Keratinocyte (primary cell): ENCODE measurements at regions not wholly inside any gene's neighbourhood (a gene's known extent, or its start where the extent isn't known, plus 50 kb on each side); places are given as distances from the start of the nearest gene placed in this dataset.

Experiments
- DNase-seq: peaks from one replicate; pipeline ENCODE4 v3.0.0-alpha.2; 2011; ENCODE audit warnings: low read depth, missing footprints, low spot score
- FAIRE-seq: peaks from 2 replicates; lab custom pipeline; 2011; peaks lifted over from hg19 to GRCh38; lab: Jason Lieb, UNC
- H2AFZ ChIP-seq: 2 replicates; pipeline ENCODE4 v1.6.0; 2012; ENCODE audit warnings: low read length, control low read depth, inconsistent platforms; ENCODE audit not compliant: control insufficient read depth
- H3K27ac ChIP-seq: 2 replicates; pipeline ENCODE4 v1.5.1; 2011; ENCODE audit warnings: low read length; ENCODE audit not compliant: control insufficient read depth, insufficient read depth
- H3K27me3 ChIP-seq: 3 replicates; pipeline ENCODE4 v1.6.0; 2011; ENCODE audit warnings: low read length; ENCODE audit not compliant: control insufficient read depth, insufficient read depth; ENCODE audit errors: extremely low read depth
- H3K36me3 ChIP-seq, 2 experiments: 2 replicates in 1 of 2; 3 replicates in 1 of 2; pipeline ENCODE4 v1.5.1; 2011; ENCODE audit warnings: low read length in 2 of 2, mild to moderate bottlenecking in 1 of 2; ENCODE audit not compliant: control insufficient read depth in 2 of 2, insufficient read depth in 2 of 2; ENCODE audit errors: extremely low read depth in 1 of 2
- H3K4me1 ChIP-seq: 3 replicates; pipeline ENCODE4 v1.5.1; 2011; ENCODE audit warnings: low read length; ENCODE audit not compliant: control insufficient read depth, insufficient read depth; ENCODE audit errors: extremely low read depth
- H3K4me2 ChIP-seq: 3 replicates; pipeline ENCODE4 v1.6.0; 2011; ENCODE audit warnings: low read depth, low read length; ENCODE audit not compliant: control insufficient read depth, insufficient read depth; ENCODE audit errors: extremely low read depth
- H3K4me3 ChIP-seq, 3 experiments: fragments of 200-600 bp in 1 of 3; sonication (generic) in 1 of 3; 2 replicates in 2 of 3; 3 replicates in 1 of 3; pipeline ENCODE4 v1.5.1; 2011 to 2016; ENCODE audit warnings: low read length in 3 of 3, mild to moderate bottlenecking in 3 of 3, control low read depth in 2 of 3, inconsistent platforms in 1 of 3, low read depth in 1 of 3, mixed read lengths in 1 of 3, mixed run types in 1 of 3, moderate library complexity in 1 of 3; ENCODE audit not compliant: control insufficient read depth in 2 of 3, insufficient read depth in 2 of 3; ENCODE audit errors: extremely low read depth in 1 of 3
- H3K79me2 ChIP-seq: 2 replicates; pipeline ENCODE4 v1.6.0; 2012; ENCODE audit warnings: low read length; ENCODE audit not compliant: control insufficient read depth, insufficient read depth
- H3K9ac ChIP-seq: 3 replicates; pipeline ENCODE4 v1.6.0; 2011; ENCODE audit warnings: low read length; ENCODE audit not compliant: control insufficient read depth, insufficient read depth; ENCODE audit errors: extremely low read depth
- H3K9me1 ChIP-seq: 3 replicates; pipeline ENCODE4 v1.6.0; 2011; ENCODE audit warnings: low read length; ENCODE audit not compliant: control insufficient read depth, insufficient read depth; ENCODE audit errors: extremely low read depth
- H3K9me3 ChIP-seq: 2 replicates; pipeline ENCODE4 v1.5.1; 2012; ENCODE audit warnings: low read depth, low read length; ENCODE audit not compliant: control insufficient read depth
- H4K20me1 ChIP-seq: 3 replicates; pipeline ENCODE4 v1.6.0; 2011; ENCODE audit warnings: low read length; ENCODE audit not compliant: control insufficient read depth, insufficient read depth; ENCODE audit errors: extremely low read depth
- EZH2 ChIP-seq: IDR thresholded peaks from one replicate; pipeline ENCODE4 v1.6.1; 2012; ENCODE audit warnings: inconsistent platforms, mild to moderate bottlenecking, low read length, moderate library complexity
- dilution Hi-C: fragments of 300-500 bp; cut with MboI; formaldehyde crosslinking; loops from one replicate; pipeline ENCODE4 v1.7.0; 2020; ENCODE audit warnings: low sequenced_read_pairs; ENCODE audit not compliant: extremely low pct_ligation_motif_present
- TF ChIP-seq, protein P1 (sequence below), 3 experiments: IDR thresholded peaks in 1 of 3; conservative IDR thresholded peaks in 1 of 3; optimal IDR thresholded peaks in 1 of 3; 2 replicates in 2 of 3; 3 replicates in 1 of 3; pipeline versions ENCODE3 to v1.5.1; 2011; ENCODE audit warnings: low read length in 3 of 3, mild to moderate bottlenecking in 3 of 3, moderate library complexity in 2 of 3, control low read depth in 1 of 3, inconsistent platforms in 1 of 3; ENCODE audit not compliant: insufficient read depth in 2 of 3; ENCODE audit errors: extremely low read depth in 1 of 3

DNA sequence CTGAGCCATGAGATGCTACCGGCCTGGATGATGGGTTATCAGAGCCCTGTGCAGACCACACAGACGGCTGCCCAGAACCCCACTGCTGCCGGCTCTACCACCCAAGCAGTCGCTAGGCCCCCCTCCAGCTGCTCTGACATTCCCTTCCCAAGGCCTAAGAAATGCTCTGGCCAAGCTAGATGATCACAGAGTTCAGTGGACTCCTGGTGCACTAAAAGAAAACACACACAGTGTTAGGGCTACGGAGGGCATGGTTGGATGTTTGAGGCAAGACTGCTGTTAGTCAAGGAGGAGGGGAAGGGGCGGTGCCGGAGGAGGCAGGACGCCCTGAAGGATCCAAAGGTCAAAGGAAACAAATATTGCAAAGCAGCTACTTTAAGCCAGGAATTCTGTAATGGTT lies 174.5 kb downstream of the MYCN start:
- TF ChIP-seq, protein P1, sequence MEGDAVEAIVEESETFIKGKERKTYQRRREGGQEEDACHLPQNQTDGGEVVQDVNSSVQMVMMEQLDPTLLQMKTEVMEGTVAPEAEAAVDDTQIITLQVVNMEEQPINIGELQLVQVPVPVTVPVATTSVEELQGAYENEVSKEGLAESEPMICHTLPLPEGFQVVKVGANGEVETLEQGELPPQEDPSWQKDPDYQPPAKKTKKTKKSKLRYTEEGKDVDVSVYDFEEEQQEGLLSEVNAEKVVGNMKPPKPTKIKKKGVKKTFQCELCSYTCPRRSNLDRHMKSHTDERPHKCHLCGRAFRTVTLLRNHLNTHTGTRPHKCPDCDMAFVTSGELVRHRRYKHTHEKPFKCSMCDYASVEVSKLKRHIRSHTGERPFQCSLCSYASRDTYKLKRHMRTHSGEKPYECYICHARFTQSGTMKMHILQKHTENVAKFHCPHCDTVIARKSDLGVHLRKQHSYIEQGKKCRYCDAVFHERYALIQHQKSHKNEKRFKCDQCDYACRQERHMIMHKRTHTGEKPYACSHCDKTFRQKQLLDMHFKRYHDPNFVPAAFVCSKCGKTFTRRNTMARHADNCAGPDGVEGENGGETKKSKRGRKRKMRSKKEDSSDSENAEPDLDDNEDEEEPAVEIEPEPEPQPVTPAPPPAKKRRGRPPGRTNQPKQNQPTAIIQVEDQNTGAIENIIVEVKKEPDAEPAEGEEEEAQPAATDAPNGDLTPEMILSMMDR (optimal IDR thresholded peaks at IDR 0.05 in 1 of 3, IDR thresholded peaks at IDR 0.05 in 1 of 3, conservative IDR thresholded peaks at IDR 0.05 in 1 of 3; ENCODE audit: extremely low read depth in 1 of 3, insufficient read depth in 2 of 3, low read length in 3 of 3) = no peak
- TF ChIP-seq EZH2 = no peak
- dilution Hi-C loops = no loop called here
- FAIRE-seq = no peak

DNA sequence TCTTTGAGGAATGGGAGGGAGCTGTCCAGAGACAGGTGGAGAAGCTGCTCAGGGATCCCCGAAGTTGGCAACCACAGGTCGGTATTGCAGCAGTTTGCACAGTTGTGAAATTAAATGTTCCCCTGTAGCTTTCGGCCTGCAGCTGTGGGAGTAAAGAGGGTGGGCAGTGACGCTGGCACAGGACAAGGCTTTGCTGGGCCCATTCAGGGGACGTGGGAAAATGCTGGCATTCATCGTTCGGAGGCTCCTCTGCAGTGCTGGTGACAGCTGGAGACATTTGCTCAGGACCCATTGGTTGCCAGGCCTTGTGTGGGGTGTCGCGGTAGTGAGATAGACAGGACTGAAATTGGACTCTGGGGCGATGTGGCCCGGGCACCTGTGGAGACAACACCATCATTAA lies 173.7 kb downstream of the MYCN start:
- Histone ChIP-seq H4K20me1 (no peaks in the 10 kb centered on the region), H3K4me1 (no peaks in the 10 kb centered on the region), H3K9me1 (no peaks in the 10 kb centered on the region), H3K36me3 (no peaks in the 10 kb centered on the region), H3K27ac (no peak overlapping the region), H3K27me3 (no peaks in the 10 kb centered on the region), H3K4me2 (no peak overlapping the region), H3K79me2 (no peaks in the 10 kb centered on the region), H3K4me3 (no peak overlapping the region), H3K9me3 (no peaks in the 10 kb centered on the region), H3K9ac (no peak overlapping the region), H2AFZ (no peak overlapping the region)
- dilution Hi-C loops = no loop called here
- TF ChIP-seq, protein P1 (optimal IDR thresholded peaks at IDR 0.05 in 1 of 3, IDR thresholded peaks at IDR 0.05 in 1 of 3, conservative IDR thresholded peaks at IDR 0.05 in 1 of 3; ENCODE audit: extremely low read depth in 1 of 3, insufficient read depth in 2 of 3, low read length in 3 of 3) = no peak
- TF ChIP-seq EZH2 = no peak
- FAIRE-seq (no peak), DNase-seq (no peak)

More for the DNA sequence above, 174.5 kb downstream of the MYCN start:
- DNase-seq = no peak
- Histone ChIP-seq H3K9me1 (no peaks in the 10 kb centered on the region), H3K4me3 (no peak overlapping the region), H3K9ac (no peak overlapping the region), H3K36me3 (no peaks in the 10 kb centered on the region), H3K27ac (no peak overlapping the region), H3K4me1 (no peaks in the 10 kb centered on the region), H3K79me2 (no peaks in the 10 kb centered on the region), H2AFZ (no peak overlapping the region), H3K27me3 (no peaks in the 10 kb centered on the region), H3K4me2 (no peak overlapping the region), H4K20me1 (no peaks in the 10 kb centered on the region), H3K9me3 (no peaks in the 10 kb centered on the region)
